Glutamatergic neuron (in vitro differentiated cells): ENCODE measurements at regions not wholly inside any gene's neighbourhood (a gene's known extent, or its start where the extent isn't known, plus 50 kb on each side); places are given as distances from the start of the nearest gene placed in this dataset.
A peak's percentile ranks its signal among the peaks of the same experiment; 100 is the strongest.

Source experiments
- DNase-seq: peaks from one replicate; pipeline ENCODE4 v3.0.0; 2022
- H3K27ac Mint-ChIP-seq: one replicate; pipeline ENCODE4 v1.8.0; 2020; ENCODE audit warnings: mild to moderate bottlenecking, mixed read lengths, inconsistent platforms; ENCODE audit not compliant: unreplicated experiment
- H3K27me3 Mint-ChIP-seq: one replicate; pipeline ENCODE4 v1.8.0; 2020; ENCODE audit warnings: mild to moderate bottlenecking, moderate library complexity, mixed read lengths, inconsistent platforms; ENCODE audit not compliant: unreplicated experiment
- H3K36me3 Mint-ChIP-seq: one replicate; pipeline ENCODE4 v1.8.0; 2020; ENCODE audit warnings: mild to moderate bottlenecking, mixed read lengths, inconsistent platforms; ENCODE audit not compliant: unreplicated experiment
- H3K4me1 Mint-ChIP-seq: one replicate; pipeline ENCODE4 v1.8.0; 2020; ENCODE audit warnings: mild to moderate bottlenecking, low read depth, mixed read lengths, inconsistent platforms; ENCODE audit not compliant: unreplicated experiment
- H3K4me3 Mint-ChIP-seq: one replicate; pipeline ENCODE4 v1.8.0; 2020; ENCODE audit warnings: mild to moderate bottlenecking, mixed read lengths, inconsistent platforms; ENCODE audit not compliant: unreplicated experiment
- H3K9me3 Mint-ChIP-seq: one replicate; pipeline ENCODE4 v1.8.0; 2020; ENCODE audit warnings: mild to moderate bottlenecking, moderate library complexity, mixed read lengths, inconsistent platforms; ENCODE audit not compliant: unreplicated experiment
- TF ChIP-seq, protein P1 (sequence below): fragments of 200-600 bp; sonication (generic); IDR thresholded peaks from one replicate; pipeline ENCODE4 v1.5.0; 2021; ENCODE audit not compliant: partially characterized antibody, unreplicated experiment

DNA sequence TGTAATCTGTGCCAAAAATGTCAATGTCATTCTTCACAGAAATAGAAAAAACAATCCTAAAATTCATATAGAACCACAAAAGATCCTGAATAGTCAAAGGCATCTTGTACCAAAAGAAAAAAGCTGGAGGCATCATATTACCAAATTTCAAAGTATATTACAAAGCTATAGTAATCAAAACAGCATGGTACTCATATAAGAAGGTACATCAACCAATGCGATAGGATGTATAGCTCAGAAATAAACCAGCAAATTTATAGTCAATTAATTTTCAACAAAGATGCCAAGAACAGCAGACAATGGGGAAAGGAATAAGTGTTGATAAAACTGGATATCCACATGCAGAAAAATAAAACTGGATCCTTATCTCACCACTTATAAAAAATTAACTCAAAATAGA, 150.5 kb upstream of the PRICKLE2 start:
- Mint-ChIP-seq H3K36me3 (peaks cover 8% of the 10 kb centered on the region), H3K4me3 (no peak overlapping the region), H3K4me1 (peaks cover under 1% of the 10 kb centered on the region), H3K27me3 (peaks cover 2% of the 10 kb centered on the region), H3K27ac (no peak overlapping the region), H3K9me3 (peaks cover 1% of the 10 kb centered on the region)
- TF ChIP-seq, protein P1, sequence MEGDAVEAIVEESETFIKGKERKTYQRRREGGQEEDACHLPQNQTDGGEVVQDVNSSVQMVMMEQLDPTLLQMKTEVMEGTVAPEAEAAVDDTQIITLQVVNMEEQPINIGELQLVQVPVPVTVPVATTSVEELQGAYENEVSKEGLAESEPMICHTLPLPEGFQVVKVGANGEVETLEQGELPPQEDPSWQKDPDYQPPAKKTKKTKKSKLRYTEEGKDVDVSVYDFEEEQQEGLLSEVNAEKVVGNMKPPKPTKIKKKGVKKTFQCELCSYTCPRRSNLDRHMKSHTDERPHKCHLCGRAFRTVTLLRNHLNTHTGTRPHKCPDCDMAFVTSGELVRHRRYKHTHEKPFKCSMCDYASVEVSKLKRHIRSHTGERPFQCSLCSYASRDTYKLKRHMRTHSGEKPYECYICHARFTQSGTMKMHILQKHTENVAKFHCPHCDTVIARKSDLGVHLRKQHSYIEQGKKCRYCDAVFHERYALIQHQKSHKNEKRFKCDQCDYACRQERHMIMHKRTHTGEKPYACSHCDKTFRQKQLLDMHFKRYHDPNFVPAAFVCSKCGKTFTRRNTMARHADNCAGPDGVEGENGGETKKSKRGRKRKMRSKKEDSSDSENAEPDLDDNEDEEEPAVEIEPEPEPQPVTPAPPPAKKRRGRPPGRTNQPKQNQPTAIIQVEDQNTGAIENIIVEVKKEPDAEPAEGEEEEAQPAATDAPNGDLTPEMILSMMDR = no peak
- no peak for DNase-seq

DNA sequence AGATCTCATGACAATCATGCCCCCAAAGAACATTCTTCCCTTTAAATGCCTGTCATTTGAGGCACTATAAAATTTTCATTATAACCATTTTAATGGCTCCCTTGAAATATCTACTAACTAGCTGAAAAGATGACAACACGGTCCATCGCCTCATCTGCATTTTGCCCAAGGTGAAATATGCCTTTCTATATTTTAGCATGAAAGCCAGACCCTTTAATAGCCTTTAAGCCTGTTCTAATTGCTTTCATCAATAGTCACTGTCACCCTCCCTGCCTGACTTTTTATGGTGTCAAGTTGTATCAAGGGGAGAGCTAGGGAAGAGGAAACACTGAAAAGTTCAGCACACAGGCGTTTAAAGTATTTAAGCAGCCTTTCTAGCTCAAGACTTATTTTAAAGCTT, 144.1 kb upstream of the PRICKLE2 start:
- H3K27ac Mint-ChIP-seq = peak overlapping the region; percentile 52
- peaks cover 18% of the 10 kb centered on the region for H3K4me1 Mint-ChIP-seq
- H3K4me3 Mint-ChIP-seq = no peak overlapping the region
- no peaks in the 10 kb centered on the region for H3K36me3 Mint-ChIP-seq
- peaks cover 3% of the 10 kb centered on the region for H3K27me3 Mint-ChIP-seq
- TF ChIP-seq, protein P1 = no peak
- H3K9me3 Mint-ChIP-seq = peaks cover 4% of the 10 kb centered on the region
- DNase-seq = no peak

DNA sequence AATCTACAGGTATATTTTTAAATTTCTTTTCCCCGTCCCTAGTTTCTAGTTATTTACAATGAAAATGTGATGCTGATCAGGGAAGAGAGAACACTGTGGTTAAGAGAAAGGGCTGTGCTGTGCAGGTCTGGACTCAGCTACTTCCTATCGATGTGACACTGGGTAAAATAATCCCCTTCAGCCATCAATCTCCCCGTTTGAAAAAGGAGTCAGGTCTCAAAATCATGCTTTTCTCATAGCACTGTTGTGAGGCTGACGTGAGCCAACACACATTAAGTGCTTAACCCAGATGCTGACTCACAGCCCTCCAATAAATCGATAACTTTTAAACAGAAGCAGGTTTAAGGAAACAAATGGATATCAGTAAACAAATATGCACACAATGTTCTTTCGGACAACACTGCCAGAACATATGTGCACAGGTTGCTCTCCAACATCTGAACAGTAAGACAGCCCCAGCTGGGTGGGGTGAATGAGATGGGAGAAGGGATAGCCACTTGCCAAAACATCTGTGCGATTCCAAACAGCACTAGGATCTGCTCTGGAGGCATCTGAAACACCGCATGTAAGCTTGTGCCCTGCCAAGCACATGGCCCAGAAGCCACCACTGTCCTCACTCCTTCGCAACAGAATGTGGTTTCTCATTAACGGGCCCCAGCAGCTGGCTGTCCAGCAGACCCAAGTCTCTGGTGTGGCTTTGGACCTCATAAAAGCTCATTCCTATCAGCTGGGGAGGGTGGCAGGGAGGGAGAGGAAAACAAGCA, 143.2 kb upstream of the PRICKLE2 start:
- H3K36me3 Mint-ChIP-seq = no peaks in the 10 kb centered on the region
- H3K27ac Mint-ChIP-seq = peak overlapping the region; percentile 52
- TF ChIP-seq, protein P1 = no peak
- peaks cover 24% of the 10 kb centered on the region for H3K4me1 Mint-ChIP-seq
- H3K9me3 Mint-ChIP-seq = peaks cover 4% of the 10 kb centered on the region
- H3K27me3 Mint-ChIP-seq = peaks cover 3% of the 10 kb centered on the region
- H3K4me3 Mint-ChIP-seq = peak overlapping the region; percentile 3
- peak; percentile 18 for DNase-seq

DNA sequence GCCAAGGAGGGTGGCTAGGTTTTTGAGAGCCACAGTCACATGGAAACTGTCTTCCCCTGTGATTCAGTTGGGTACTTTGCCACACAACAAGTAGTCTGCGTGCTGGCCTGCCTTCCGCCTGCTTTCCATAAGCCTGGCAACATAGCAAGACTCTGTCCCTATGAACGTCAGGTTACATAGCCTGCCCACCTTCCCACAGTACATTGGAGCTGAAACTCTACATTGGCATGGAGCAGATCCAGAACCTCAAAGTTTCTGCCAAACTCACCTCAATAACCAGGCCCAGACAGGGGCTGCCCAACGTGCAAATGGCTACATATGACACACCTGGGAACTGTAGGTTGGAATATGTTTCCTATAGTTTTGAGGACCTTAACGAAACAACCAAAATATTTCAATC, 140.6 kb upstream of the PRICKLE2 start:
- H3K4me3 Mint-ChIP-seq = no peak overlapping the region
- no peak overlapping the region for H3K27ac Mint-ChIP-seq
- TF ChIP-seq, protein P1 = no peak
- H3K9me3 Mint-ChIP-seq = peaks cover 4% of the 10 kb centered on the region
- H3K27me3 Mint-ChIP-seq = peaks cover 3% of the 10 kb centered on the region
- H3K36me3 Mint-ChIP-seq = no peaks in the 10 kb centered on the region
- DNase-seq = no peak
- peaks cover 44% of the 10 kb centered on the region for H3K4me1 Mint-ChIP-seq

DNA sequence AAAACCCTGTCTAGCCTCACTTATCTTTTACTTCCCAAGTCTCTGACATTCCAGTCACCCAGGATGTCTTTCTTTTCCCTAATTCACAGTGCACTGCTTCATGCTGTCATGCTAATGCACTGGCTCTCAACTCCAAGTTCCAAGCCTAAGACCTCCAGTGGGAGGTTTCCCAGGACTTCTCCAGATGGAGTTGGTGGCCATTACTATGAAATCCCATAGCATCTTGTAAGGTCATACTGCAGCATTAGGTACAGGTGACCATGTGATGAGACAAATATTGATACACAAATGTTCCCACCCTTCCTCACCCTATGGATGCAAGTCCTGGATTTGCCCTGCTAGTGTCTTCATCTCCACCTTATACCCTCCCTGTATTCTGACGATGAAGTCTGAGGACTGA, 138.6 kb upstream of the PRICKLE2 start:
- Mint-ChIP-seq H3K4me3 (no peak overlapping the region), H3K9me3 (peaks cover 4% of the 10 kb centered on the region), H3K27me3 (peaks cover 3% of the 10 kb centered on the region), H3K27ac (peak overlapping the region; percentile 20), H3K36me3 (no peaks in the 10 kb centered on the region), H3K4me1 (peaks cover 53% of the 10 kb centered on the region)
- no peak for DNase-seq
- TF ChIP-seq, protein P1 = no peak
